Erythroblast (primary cell): ENCODE measurements at regions not wholly inside any gene's neighbourhood (a gene's known extent, or its start where the extent isn't known, plus 50 kb on each side); places are given as distances from the start of the nearest gene placed in this dataset.

Experiments used
- DNase-seq, 2 experiments: peaks; one replicate each; lab custom pipeline; 2025; lab: John Stamatoyannopoulos, UW
- GATA1 ChIP-seq: IDR thresholded peaks from 2 replicates; pipeline ENCODE4 v1.6.1; 2011; ENCODE audit warnings: low read depth, mild to moderate bottlenecking, control low read depth, low read length, moderate library complexity
- POLR2A ChIP-seq: IDR thresholded peaks from 2 replicates; pipeline ENCODE4 v1.6.1; 2011; ENCODE audit warnings: mild to moderate bottlenecking, low read length

- TF ChIP-seq POLR2A, result no peak
- no peak for TF ChIP-seq GATA1
- DNase-seq, result no peak
Observed at GRCh38 chr7:11895337-11895736, 63.3 kb upstream of the THSD7A start.

DNA sequence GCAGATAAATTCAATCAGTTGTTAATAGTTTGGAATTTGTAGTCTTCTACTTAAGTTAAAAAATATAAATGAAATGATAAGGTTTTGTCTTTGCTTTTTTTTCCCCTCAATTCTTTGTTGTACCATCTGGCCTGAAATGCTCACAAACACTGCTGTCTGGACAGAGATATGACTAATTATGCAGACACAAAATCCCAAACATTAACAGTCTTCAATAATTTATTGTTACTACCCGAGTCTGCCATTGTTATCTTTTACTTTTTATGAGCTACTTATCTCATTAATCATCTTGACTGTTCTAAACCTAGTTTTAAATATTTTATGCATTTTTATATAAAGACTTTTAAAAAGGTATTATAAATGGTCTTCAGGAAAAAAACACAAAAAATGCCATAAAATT is 64.7 kb upstream of the THSD7A start:
- no peak for DNase-seq
- TF ChIP-seq GATA1 (no peak), POLR2A (no peak)

DNA sequence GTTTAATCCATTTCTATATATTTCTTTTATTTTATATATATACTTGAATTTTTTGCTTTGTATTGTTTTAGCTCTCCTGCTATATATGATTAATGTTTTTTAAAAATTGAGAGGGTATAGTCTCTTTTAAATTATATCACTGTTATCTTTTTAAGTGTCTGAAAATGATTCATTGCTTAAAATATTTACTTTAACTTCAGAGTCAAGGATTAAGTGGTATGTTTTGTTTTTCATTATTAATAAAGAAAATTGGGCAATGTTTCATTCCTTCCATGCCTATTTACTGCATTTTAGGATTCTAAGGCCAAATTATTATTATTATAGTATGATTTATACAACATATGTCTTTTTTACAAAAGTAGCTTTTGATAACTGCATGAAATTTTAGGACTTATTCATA is 67.2 kb upstream of the THSD7A start:
- DNase-seq, result no peak
- no peak for TF ChIP-seq GATA1
- no peak for TF ChIP-seq POLR2A

- no peak for DNase-seq
- no peak for TF ChIP-seq POLR2A
- no peak for TF ChIP-seq GATA1
Observed at GRCh38 chr7:11910253-11910652, 78.3 kb upstream of the THSD7A start.

DNA sequence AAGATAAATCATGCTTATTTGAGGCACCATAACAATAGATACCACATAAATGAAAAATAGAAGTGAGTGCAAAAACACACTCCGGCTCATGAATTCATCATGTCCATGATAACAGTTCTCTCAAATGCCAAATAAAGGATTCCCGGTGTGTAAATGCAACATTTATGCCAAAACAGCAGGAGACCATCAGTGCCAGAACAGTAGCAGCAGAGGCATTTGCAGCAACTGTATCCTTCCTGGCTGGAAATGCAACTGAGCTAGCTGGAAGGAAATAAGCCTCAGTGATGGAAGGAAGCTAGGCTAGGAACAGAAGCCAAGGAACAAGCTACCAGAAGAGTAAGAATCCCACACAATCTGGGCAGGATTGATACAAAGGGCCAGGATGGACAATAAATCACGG is 79.9 kb upstream of the THSD7A start:
- DNase-seq, result no peak
- no peak for TF ChIP-seq GATA1
- no peak for TF ChIP-seq POLR2A

GRCh38 chr7:11914645-11915044 is 82.6 kb upstream of the THSD7A start:
- DNase-seq, result no peak

GRCh38 chr7:11923376-11923930 is 91.5 kb upstream of the THSD7A start:
- no peak for TF ChIP-seq GATA1
- TF ChIP-seq POLR2A, result no peak
- DNase-seq, result no peak

More at GRCh38 chr7:11914645-11915044, 82.6 kb upstream of the THSD7A start:
- TF ChIP-seq GATA1 (no peak), POLR2A (no peak)

GRCh38 chr7:11931307-11931706 is 99.3 kb upstream of the THSD7A start:
- no peak for TF ChIP-seq GATA1
- no peak for TF ChIP-seq POLR2A
- DNase-seq, result no peak

DNA sequence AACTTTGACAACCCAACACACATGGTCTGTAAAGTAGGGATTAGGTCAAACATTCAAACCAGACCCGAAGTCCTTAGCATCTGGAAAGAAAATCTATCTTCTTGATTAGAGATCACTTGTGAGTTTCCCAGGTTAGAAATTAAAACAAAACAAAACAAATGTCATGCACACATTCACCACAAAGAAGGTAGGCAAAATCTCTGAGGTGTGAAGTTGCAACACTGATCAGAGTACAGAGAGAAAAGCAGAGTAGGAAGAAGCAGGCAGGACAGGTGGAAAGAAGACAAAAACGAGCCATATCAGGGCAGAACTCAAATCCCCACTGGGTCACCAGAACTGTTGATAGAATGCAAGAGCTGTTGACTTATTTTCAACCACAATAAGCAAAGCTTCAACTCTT is 102.8 kb upstream of the THSD7A start:
- DNase-seq, result no peak
- TF ChIP-seq POLR2A (no peak), GATA1 (no peak)

- peak in 1 of 2 experiments; percentile 34 for DNase-seq
- TF ChIP-seq GATA1 (no peak), POLR2A (no peak)
Observed at GRCh38 chr7:11935905-11936304, 103.9 kb upstream of the THSD7A start.

DNA sequence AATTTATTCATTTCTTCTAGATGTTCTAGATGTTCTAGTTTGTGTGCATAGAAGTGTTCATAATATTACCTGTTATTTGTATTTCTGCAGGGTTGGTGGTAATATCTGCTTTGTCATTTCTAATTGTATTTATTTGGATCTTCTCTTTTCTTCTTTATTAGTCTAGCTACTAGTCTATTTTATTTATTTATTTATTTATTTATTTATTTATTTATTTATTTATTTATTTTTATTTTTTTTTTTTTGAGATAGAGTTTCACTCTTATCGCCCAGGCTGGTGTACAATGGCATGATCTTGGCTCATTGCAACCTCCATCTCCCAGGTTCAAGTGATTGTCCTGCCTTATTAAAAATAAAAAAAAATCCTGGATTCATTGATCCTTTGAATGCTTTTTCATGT is 114.8 kb upstream of the THSD7A start:
- TF ChIP-seq GATA1, result no peak
- no peak for TF ChIP-seq POLR2A
- DNase-seq, result no peak

GRCh38 chr7:11950281-11950680 is 118.3 kb upstream of the THSD7A start:
- DNase-seq, result no peak
- TF ChIP-seq POLR2A (no peak), GATA1 (no peak)

GRCh38 chr7:11950942-11951341 is 118.9 kb upstream of the THSD7A start:
- no peak for DNase-seq

GRCh38 chr7:11951909-11952308 is 119.9 kb upstream of the THSD7A start:
- DNase-seq, result no peak

More at GRCh38 chr7:11950942-11951341, 118.9 kb upstream of the THSD7A start:
- TF ChIP-seq GATA1 (no peak), POLR2A (no peak)

GRCh38 chr7:11952972-11953371 is 121.0 kb upstream of the THSD7A start:
- DNase-seq, result no peak
- TF ChIP-seq GATA1 (no peak), POLR2A (no peak)

More at GRCh38 chr7:11951909-11952308, 119.9 kb upstream of the THSD7A start:
- TF ChIP-seq GATA1 (no peak), POLR2A (no peak)
